Activated CD4-positive, alpha-beta T cell treated with anti-CD3 and anti-CD28 coated beads, Interleukin-2, amount 50 U/mL, for 24 hours (primary cell): ENCODE measurements at regions not wholly inside any gene's neighbourhood (a gene's known extent, or its start where the extent isn't known, plus 50 kb on each side); places are given as distances from the start of the nearest gene placed in this dataset.

Experiments used
- DNase-seq, 2 donors: peaks; one replicate each; pipeline ENCODE4 v3.0.0-alpha.2; 2020; ENCODE audit warnings: low read depth in 1 of 2, low spot score in 1 of 2

DNA sequence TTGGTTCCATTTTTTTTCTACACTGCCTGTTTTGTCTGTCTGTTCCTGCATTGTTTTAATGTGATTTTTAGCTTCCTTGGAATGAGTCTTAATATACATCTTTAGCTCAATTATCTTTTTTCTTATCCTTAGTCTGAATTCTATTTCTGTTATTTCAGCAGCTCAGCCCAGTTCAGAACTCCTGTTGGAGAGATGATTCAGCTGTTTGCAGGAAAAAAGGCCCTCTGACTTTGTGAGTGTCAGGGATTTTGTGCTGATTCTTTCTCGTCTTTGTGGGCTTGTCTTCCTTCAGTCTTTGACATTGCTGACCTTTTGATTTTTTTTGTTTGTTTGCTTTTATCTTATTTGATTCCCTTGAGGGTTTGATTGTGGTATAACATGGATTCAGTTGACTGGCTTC lies 343.2 kb upstream of the TRAM1L1 start:
- DNase-seq: no peak

DNA sequence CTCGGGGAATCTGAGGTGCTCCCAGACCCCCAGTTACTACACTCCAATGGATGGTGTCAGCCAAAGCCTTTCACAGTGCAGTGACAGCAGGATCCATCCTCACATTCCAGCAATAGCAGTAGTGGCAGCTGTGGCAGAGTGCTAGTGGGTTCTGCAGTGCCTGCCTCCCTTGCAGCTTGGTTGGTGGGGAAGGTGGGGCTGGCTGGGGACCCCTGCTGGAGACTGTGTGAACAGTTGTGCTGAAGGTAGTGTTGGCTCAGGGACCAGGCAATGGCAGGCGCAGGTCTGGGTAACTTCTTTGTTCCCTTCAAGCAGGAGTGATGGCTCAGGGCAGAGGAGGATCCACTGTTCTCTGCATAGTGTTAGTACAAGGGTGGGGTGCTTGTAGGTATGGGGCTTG lies 343.7 kb upstream of the TRAM1L1 start:
- DNase-seq: no peak

DNA sequence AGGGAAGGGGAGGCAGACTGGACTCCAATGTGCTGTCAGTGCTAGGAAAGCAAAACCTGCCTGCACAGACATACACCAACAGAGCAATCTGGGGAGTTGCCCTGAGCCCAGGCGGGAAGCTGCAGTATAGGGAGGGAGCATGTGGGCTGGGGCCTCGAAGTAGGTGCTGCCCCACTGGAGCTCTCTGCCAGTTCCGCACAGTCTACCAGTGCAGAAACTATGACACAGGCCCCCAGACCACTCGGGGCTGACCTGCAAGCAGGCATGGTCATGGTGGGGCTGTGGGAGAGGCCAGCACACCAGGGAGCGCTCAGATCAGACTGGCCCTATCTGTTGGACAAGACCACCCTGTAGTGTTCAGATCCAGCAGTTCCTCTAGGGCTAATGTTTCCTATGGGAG lies 344.1 kb upstream of the TRAM1L1 start:
- no peak for DNase-seq

DNA sequence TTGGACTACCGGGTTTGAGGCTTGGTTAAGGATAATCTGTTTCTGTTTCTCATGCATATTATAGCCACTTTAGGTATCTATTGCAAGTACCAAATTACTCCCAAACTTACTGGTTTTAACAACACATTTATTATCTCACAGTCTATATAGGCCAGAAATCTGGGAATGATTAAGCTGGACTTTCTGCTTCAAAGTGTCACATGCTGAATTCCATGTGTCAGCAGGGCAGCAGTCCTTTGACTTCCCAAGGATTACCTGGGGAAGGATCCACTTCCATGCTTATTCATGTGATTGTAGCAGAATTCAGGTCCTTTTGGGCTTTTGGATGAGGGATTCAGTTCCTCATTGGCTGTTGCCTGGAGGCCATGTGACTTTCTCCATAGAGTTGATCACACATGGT lies 349.0 kb upstream of the TRAM1L1 start:
- DNase-seq: no peak

DNA sequence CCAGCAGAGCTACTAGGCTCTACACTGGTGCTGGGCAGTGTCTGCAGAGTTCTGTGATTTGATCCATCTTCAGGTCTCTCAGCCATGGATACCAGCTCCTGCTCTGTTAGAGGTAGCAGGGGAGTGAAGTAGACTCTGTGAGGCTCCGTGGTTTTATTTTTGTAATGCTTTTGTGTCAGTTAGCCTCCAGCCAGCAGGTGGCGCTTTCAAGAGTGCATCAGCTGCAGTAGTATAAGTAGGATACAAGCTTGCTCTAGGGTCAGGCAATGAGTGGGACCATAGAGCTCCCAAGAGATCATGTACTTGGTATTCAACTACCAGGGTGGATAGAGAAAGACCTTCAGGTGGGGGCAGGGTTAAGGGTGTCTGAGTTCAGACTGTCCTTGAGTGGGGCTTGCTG lies 362.5 kb upstream of the TRAM1L1 start:
- DNase-seq: no peak

DNA sequence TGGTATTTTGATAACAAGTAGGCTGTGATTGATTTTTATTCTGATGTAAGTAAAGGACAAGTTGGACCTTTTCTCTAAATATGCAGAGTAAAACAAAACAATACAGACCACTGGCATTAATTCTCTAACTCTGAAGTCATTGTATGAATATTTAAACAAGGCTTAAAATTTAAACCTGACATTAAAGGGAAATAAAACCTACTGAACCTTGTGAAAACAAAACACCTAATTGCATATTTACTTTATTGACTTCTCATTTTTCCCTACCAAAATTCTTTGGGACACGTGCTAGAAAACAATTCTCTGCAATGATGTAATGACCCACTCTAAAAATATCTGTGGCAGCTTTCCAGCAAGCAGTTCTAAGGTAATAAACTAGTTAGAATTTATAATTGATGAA lies 369.7 kb upstream of the TRAM1L1 start:
- no peak for DNase-seq

DNA sequence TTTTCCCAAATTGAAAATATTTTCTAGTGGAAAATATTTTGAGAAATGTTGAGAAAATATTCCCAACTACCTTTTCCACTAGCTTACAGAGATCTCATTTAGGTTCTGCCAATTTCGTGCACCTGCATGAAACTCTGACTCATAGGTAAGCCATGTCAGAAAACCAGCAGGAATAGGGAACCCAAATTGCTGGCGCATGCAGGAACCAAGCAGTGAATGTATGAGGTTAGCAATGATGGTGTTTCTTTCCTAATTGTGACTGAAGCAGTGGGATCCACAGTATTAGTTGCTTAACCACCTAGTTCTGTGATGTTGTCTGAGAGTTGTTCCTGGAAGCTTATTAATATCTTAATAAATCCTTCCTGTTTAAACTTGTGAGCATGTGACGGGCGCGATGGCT lies 381.0 kb upstream of the TRAM1L1 start:
- no peak for DNase-seq

DNA sequence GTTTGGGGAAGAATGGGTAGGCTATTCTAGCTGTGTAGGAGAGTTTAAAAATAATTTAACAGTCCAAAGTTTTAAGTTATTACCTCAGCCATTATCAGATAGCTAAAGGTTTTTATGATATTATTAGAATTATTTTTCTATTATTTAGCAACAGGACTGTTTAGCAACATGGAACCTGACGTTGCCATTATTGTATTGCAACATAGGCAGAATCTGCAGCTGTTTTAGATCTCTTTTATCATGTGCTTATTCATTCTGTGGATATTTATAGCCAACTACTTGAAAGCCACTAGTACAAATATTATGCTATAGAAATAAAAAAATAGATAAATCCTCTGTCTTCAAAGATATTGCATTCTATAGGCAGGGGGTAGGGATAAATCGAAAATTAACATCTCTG lies 382.0 kb upstream of the TRAM1L1 start:
- no peak for DNase-seq

DNA sequence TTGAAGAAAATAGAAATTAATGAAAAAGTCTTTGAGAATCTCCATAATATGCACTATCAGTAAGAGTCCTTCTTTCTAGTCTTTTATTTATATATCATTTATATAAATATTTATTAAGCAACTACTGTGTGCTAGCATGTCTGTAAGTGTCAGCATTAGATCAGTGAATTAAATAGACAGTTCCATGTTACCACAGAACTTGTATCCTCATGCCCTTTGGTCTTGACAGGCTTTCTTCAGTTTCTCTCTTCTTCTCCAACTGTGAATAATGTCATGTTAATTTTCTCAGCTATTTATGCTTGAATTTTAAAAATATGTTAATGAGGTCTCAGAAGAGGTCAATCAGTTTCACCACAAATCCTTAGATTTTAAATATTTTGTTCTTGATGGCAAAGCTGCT lies 389.6 kb upstream of the TRAM1L1 start:
- no peak for DNase-seq

DNA sequence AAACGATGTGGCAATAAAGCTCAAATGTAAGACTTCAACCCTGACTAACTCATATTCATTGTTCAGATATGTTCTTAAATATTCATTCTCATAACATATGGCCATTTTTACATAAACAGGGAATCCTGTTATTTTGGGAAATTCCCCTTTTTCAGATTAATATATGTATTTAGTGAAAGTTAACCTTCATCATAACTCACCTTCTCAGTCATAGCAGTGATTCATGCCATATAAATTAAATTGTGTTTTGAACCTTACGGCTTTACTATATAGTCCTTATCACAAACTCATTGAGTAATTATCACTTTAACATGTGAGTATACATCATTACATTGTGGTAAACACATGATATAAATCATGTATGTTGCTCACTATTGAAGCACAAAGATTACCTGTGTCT lies 392.5 kb upstream of the TRAM1L1 start:
- DNase-seq: no peak

DNA sequence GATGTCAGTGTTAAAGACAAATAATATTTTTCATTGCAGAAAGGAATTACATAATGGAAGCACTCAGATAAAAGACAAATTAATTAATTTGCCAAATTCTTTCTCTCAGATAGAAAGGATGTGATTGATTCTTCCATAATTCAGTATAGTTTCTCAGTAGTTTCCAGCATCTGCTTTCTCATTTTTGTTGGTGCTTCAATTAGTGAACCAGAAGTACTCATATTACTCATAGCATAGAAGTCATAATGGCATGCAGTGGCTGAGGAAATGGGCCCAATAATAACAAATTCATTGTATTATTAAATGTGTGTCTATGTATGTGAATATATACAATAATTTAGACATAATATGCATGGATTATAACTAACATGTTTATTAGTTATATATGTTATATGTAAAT lies 393.3 kb upstream of the TRAM1L1 start:
- no peak for DNase-seq

DNA sequence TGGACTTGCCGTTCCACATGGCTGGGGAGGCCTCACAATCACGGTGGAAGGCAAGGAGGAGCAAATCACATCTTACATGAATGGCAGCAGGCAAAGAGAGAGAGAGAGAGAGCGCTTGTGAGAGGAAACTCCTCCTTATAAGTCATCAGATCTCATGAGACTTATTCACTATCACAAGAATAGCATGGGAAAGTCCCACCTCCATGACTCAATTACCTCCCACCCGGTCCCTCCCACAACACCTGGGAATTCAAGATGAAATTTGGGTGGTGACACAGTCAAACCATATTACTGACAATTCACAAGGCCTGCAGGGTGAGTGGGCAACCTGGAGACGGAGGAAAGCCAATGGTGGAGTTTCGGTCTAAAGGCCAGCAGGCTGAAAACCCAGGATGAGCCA lies 394.3 kb upstream of the TRAM1L1 start:
- peak in 1 of 2 donors; percentile 2 for DNase-seq

DNA sequence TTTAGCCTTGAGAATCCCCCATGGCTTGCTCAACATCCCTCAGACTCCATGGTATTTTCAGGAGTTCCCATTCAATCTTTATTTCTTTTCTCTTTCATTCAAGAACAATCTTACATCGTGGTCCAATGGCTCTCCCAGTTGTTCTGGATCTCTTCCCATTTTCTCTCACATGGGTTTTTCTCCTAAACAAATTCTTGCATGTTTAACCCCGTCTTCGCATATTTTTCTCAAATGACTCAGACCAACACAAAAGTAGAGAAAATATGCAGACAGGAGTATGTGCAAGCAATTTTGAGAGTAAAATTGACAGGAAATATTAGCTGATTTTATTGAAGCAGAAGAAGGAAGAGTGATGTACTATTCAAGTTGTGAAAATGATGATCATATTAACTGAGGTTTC lies 396.4 kb upstream of the TRAM1L1 start:
- DNase-seq: no peak

DNA sequence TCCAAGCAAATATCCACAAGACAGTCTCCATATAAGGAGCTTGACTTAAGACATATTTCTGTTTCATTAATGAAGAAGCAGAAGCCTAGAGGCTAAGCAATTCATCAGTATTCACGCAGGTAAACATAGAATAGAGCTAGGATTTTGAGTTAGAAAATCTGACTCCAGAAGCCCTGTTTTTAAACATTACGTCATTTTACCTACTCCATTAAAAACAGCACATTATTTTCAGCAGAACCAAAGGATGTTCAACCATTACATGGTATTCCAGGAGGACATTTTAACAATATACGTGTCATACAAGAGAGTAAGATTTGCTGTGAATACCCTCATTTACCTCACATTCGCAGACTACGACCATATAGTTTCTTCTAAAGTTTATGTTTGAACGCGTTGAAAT lies 403.3 kb upstream of the TRAM1L1 start:
- no peak for DNase-seq

DNA sequence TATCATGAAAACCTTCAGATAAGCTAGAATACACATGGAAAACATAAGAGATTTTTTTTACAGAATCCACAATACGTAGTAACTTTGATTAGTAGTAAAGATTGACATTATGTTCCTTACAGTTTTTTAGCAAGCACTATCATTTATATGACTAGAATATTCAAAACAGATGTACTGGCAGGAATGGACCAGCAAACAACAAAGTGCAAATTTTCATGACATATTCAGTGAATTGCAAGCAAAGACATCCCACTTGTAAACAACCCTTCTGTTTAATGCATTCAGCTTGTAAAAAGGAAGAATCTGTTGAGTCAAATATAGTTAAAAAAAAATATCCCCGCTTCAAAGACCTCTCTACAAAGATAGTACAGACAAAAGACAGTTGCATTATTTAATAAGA lies 403.7 kb upstream of the TRAM1L1 start:
- DNase-seq: no peak

DNA sequence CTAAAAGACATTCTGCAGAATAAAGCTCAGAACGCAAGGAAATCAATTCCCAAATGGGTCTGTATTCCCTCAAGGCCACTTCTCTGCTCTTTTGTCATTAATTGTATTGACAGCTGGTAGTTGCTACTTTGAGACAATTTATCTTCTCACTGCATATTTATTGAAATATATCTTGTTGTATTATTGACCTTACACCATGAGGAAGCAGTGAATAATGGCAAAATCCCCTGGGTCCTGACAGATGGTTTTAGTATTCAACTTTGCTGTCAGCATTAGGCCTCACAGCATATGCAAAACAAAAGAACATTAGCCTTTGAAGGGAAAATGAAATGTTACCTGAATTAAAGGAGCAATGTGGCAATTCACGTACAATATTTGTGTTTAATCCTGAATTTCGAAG lies 406.1 kb upstream of the TRAM1L1 start:
- DNase-seq: no peak

DNA sequence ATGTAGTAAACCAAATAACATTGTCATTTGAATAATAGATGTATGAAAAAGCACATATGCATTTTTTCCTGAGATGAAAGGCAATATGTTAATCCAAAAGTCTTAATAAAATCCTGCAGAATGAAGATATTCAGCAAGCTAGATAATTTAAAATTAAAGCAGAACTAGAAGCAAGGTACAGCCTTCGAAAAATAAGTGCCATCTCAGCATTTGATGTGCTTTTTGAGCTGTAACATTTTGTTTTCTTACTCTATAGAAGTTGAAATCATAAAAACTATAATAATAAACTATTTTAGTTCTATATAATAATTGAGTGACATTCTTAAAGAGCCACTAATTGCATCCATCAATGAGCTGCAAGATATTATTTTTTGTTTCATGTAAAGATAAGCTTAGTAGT lies 410.4 kb upstream of the TRAM1L1 start:
- DNase-seq: no peak

DNA sequence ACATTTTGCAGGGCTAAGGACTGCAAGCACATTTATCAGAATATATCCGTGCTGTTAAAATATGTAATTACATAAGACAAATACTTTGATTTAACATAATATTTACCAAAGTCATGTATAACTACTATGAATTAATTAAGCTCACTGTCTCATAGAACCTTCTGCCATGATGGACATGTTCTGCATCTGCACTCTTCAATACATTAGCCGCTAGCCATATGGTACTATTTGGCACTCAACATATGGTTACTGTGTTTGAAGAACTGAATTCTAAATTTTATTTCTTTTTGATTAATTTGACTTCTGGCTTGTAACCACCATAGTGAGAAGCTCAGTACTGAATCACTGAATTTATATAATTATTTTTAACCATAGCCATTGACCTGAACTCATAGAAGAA lies 427.0 kb upstream of the TRAM1L1 start:
- no peak for DNase-seq

DNA sequence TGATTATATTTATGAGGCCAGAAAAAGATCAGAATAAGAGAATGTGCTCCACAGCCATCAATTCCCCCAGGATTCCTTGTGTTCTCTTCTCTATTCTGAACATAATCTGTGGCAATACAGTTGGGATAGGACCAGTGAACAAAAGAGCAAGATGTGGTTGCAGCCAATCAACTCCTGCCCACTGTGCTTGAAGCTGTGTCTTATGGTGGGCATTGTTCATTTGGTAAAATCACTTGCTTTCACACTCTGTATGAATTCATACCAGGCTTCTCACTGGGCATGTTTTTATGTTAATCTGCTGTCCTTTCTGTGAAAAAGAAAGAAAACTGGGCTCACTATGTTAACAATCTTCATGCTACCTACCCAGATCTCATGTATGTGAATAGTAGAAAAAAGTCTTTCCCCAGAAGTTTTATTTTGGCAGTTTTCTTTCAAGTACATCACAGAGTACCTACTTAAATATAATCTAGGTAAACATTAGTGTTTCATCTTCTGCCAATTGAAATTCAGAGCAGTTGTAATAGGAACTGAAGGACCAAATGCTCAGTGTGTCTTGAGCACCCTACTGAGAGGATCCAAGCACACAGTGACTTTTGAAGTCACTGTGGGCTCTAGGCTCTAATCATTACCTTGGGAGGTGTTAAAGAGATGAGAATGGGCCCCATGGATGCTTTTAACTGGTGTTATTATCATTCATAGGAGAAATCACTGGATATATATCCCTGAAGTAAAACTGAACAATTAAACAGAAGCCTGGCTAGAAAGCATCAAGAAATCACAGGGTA lies 429.2 kb upstream of the TRAM1L1 start:
- DNase-seq: no peak

DNA sequence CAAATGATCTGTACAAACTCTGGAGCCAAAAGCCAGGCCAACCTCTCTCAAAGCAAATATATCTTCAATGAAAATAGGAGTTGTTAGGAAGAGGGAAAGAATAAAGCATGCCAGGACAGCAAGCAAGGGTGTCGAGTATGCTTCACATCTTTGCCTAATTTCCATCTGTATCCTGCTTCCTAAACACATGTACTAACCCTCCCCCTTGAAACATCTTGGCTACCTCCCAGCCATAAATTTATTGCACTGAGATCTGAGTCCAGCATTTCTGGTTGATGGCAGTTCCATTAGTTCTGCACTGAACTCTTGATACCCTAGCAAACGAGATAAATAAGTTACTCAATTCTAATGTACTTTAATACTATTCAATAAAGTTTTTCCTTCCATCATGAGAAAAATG lies 430.5 kb upstream of the TRAM1L1 start:
- DNase-seq: no peak

DNA sequence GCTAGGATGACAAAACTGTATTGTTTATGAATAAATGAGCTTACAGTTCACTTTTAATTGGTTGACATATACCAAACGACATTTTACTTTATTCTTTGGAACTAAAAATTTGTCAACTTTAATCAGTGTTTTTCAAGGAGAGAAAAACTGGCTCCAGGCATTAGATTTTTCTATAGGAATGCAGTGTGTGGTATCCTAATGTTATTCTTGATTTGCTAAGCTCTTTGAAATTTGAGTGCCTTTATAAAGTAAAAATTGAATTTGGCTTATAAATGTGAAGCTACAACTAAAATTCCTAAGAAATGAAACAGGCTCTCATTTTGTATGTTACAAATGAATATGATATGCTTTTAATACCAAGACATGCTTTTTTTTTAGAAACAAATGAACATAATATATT lies 442.2 kb upstream of the TRAM1L1 start:
- DNase-seq: no peak

DNA sequence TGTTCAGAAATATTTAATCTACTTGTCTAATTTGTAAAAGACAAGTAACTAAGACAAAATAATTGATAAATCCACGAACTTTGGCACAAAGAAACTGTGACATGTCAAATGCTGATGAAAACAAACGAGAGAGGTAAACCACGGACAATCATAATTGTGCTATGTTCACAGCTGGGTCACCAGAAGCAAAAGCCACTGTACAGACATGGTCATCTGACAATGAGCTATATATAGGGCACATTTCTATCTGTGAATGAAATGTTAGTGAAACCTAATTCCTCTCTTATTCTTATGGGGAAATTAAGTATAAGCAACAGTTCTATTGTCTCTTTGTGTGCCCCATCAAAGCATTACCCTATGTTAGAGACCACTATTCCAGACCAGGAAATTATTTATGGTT lies 444.0 kb upstream of the TRAM1L1 start:
- no peak for DNase-seq

DNA sequence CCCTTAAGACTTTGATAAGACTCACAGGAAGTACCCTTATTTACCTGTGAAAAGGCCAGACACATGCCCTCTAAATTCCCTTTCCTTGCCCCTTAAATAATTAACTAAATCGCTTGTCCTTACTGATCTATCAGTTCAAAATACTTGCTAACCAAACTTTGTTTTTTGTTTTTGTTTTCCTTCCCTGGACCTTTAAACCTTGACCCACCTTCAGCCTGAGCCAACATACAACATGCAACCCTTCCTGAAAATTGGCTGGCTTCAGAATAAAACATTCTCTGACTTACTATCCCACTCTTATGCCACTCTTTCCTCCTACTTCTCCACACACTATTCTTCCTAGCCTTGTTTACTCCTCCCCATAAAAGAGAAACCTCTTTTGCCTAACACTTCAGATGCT lies 448.1 kb upstream of the TRAM1L1 start:
- DNase-seq: no peak

DNA sequence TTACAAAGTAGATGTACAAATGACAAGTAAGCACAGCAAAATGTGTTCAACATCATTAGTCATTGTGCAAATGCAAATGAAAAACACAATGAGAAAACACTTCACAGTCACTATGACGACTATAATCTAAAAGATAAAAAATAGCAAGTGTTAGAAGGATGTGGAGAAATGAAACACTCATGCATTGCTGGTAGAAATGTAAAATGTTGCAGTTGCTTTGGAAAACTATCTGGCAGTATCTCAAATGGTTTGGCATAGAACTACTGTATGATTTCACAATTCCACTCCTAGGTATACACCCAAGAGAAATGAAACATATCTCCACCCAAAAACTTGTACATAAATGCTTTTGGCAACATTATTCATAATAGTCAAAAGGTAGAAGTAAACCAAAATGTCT lies 459.7 kb upstream of the TRAM1L1 start:
- no peak for DNase-seq
